Hepatocyte (in vitro differentiated cells): ENCODE measurements at regions not wholly inside any gene's neighbourhood (a gene's known extent, or its start where the extent isn't known, plus 50 kb on each side); places are given as distances from the start of the nearest gene placed in this dataset.

ENCODE experiments used
- EZH2 ChIP-seq: fragments of 200-600 bp; sonication (generic); IDR thresholded peaks from 2 replicates; pipeline ENCODE4 v1.6.1; 2016; ENCODE audit warnings: antibody characterized with exemption, mild to moderate bottlenecking, borderline replicate concordance
- EZH2phosphoT487 ChIP-seq: fragments of 200-600 bp; sonication (generic); IDR thresholded peaks from one replicate; pipeline ENCODE4 v1.6.1; 2018; ENCODE audit warnings: antibody characterized with exemption, mild to moderate bottlenecking, low read depth, moderate library complexity; ENCODE audit not compliant: unreplicated experiment, severe bottlenecking
- TF ChIP-seq, protein P1 (sequence below): fragments of 200-600 bp; sonication (generic); IDR thresholded peaks from 2 replicates; pipeline ENCODE4 v1.5.1; 2016; ENCODE audit warnings: antibody characterized with exemption, mild to moderate bottlenecking; ENCODE audit not compliant: poor library complexity

DNA sequence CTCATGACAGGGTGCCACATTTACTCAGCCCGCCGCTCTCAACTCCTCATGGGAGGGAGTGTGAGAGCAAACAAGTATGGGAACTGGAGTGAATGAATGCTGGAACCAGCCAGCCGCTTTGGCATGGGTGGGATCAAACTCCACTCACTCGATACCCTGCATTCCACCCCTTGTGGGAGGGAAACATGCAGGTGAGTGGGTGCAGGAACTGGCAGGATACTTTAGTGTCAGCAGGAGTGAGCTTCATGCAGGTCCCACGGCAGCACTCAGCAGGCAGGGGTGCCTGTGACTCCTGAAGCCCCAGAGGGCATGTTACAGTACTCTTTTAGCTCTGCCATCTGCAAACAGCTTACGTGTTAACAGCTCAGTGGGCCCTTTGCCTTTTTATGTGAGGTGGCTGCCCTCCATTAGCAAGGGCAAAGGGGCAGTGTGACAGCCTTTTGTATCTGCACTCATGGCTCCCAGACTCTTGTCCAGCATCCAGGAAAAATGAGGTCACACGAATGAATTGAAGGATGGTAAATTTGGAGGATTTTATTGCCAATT is 433.2 kb upstream of the NMUR2 start:
- TF ChIP-seq, protein P1, sequence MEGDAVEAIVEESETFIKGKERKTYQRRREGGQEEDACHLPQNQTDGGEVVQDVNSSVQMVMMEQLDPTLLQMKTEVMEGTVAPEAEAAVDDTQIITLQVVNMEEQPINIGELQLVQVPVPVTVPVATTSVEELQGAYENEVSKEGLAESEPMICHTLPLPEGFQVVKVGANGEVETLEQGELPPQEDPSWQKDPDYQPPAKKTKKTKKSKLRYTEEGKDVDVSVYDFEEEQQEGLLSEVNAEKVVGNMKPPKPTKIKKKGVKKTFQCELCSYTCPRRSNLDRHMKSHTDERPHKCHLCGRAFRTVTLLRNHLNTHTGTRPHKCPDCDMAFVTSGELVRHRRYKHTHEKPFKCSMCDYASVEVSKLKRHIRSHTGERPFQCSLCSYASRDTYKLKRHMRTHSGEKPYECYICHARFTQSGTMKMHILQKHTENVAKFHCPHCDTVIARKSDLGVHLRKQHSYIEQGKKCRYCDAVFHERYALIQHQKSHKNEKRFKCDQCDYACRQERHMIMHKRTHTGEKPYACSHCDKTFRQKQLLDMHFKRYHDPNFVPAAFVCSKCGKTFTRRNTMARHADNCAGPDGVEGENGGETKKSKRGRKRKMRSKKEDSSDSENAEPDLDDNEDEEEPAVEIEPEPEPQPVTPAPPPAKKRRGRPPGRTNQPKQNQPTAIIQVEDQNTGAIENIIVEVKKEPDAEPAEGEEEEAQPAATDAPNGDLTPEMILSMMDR: no peak
- no peak for TF ChIP-seq EZH2
- no peak for TF ChIP-seq EZH2phosphoT487
